T-helper 2 cell treated with Interferon-gamma antibody and Interleukin-4, amounts not matched to agents 5 μg/mL and 100 μg/mL, for 36 hours (primary cell): ENCODE measurements at regions not wholly inside any gene's neighbourhood (a gene's known extent, or its start where the extent isn't known, plus 50 kb on each side); places are given as distances from the start of the nearest gene placed in this dataset.

ENCODE experiments used
- DNase-seq: peaks from one replicate; pipeline ENCODE4 v3.0.0; 2021; ENCODE audit warnings: low spot score
- H3K27ac Mint-ChIP-seq: one replicate; pipeline ENCODE4 v1.8.0; 2021; ENCODE audit warnings: mild to moderate bottlenecking, mixed read lengths
- H3K27me3 Mint-ChIP-seq: one replicate; pipeline ENCODE4 v1.8.0; 2021; ENCODE audit warnings: low read depth, mixed read lengths
- H3K36me3 Mint-ChIP-seq: one replicate; pipeline ENCODE4 v1.8.0; 2021; ENCODE audit warnings: low read depth, mixed read lengths
- H3K4me1 Mint-ChIP-seq: one replicate; pipeline ENCODE4 v1.8.0; 2021; ENCODE audit warnings: low read depth, mixed read lengths
- H3K4me3 Mint-ChIP-seq: one replicate; pipeline ENCODE4 v1.8.0; 2022; ENCODE audit warnings: mild to moderate bottlenecking, moderate library complexity, mixed read lengths
- H3K9me3 Mint-ChIP-seq: one replicate; pipeline ENCODE4 v1.8.0; 2021; ENCODE audit warnings: mixed read lengths

GRCh38 chr5:158559643-158560042 is 540.1 kb downstream of the EBF1 start:
- no peak for DNase-seq
- Mint-ChIP-seq H3K4me1 (no peaks in the 10 kb centered on the region), H3K27me3 (no peaks in the 10 kb centered on the region), H3K4me3 (no peak overlapping the region), H3K27ac (no peak overlapping the region), H3K9me3 (no peaks in the 10 kb centered on the region), H3K36me3 (no peaks in the 10 kb centered on the region)

GRCh38 chr5:158559066-158559465 is 540.6 kb downstream of the EBF1 start:
- DNase-seq, result no peak
- no peaks in the 10 kb centered on the region for H3K27me3 Mint-ChIP-seq
- H3K4me3 Mint-ChIP-seq, result no peak overlapping the region
- H3K27ac Mint-ChIP-seq, result no peak overlapping the region
- peaks cover 2% of the 10 kb centered on the region for H3K4me1 Mint-ChIP-seq
- no peaks in the 10 kb centered on the region for H3K9me3 Mint-ChIP-seq
- H3K36me3 Mint-ChIP-seq, result no peaks in the 10 kb centered on the region

DNA sequence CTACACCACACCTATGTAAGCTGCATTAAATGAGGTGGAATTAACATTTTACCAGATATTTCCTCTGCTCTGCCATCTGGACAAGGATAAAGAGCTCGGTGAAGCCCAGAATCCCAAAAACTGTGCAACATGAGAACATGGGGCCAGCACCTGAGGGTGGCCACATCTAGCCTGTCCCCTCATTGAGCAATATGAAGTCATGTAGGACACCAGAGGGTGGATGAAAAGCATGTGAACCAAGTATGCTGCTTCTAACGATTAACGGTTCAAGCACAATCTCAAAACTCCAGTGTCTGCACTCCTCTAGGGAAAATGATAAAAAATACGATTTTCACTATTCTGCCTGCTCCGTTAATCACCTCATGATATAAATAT is 545.8 kb downstream of the EBF1 start:
- Mint-ChIP-seq H3K36me3 (no peaks in the 10 kb centered on the region), H3K27ac (no peak overlapping the region), H3K27me3 (no peaks in the 10 kb centered on the region), H3K4me1 (peaks cover 2% of the 10 kb centered on the region), H3K9me3 (no peaks in the 10 kb centered on the region), H3K4me3 (no peak overlapping the region)
- no peak for DNase-seq

DNA sequence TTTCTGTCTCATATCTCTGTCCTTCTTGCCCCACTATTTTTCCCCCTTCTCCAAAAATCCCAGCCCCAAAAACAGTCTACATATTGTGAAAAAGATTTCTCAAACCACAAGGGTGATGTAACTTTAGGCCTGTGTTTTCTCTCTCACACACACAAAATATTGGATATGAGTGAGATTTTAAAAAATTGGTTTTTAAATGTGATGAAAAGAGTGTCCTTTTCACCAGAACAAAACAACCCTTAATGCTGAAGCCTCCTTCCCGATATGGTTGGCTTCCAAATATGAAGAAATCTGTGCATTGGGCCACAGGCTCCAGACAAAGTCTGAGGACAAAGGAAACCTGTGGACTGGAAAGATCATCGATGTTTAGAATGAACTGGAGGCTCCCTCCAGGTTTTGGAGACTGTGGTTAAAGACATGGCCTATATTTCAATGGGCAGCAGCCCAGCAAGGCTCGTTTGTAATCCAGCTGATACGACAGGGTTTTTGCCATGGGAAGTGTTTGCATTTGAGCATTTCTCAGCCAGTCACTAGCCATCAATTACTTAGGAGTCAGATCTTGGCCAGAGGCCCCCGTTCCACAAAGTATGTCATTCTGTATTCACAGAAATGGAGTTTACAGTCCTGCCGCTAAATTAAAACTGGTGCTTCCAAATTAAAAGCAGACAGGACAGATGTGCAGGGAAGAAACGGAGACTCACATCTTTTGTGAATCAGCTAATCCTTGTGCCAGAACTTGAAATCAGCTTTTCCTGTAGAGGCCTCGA is 546.3 kb downstream of the EBF1 start:
- peaks cover 2% of the 10 kb centered on the region for H3K4me1 Mint-ChIP-seq
- no peaks in the 10 kb centered on the region for H3K9me3 Mint-ChIP-seq
- H3K4me3 Mint-ChIP-seq, result no peak overlapping the region
- H3K36me3 Mint-ChIP-seq, result no peaks in the 10 kb centered on the region
- H3K27ac Mint-ChIP-seq, result no peak overlapping the region
- H3K27me3 Mint-ChIP-seq, result no peaks in the 10 kb centered on the region
- DNase-seq, result no peak

- Mint-ChIP-seq H3K9me3 (no peaks in the 10 kb centered on the region), H3K4me3 (no peak overlapping the region), H3K27me3 (no peaks in the 10 kb centered on the region), H3K27ac (no peak overlapping the region), H3K36me3 (no peaks in the 10 kb centered on the region), H3K4me1 (peaks cover 2% of the 10 kb centered on the region)
- no peak for DNase-seq
These were observed 547.5 kb downstream of the EBF1 start for GRCh38 chr5:158552241-158552640.

DNA sequence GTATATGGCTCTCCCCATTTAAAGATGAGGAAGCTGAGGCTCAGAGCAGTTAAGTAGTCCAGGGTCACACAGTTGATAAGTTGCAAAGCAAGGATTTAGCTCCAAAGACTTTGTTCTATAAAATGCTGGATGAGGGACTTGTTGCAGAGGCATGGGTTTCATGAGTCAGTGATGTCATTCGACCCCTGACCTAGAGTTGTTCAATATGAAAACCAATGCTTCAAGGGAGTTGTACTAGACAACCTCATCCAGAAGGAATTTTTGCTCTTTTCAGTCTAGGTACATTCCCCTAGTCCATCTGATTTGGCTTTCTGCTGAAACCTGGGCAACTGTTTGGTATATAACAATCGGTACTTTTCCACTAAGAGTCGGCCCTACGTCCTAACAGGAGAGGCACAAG is 550.4 kb downstream of the EBF1 start:
- Mint-ChIP-seq H3K4me3 (no peak overlapping the region), H3K27me3 (no peaks in the 10 kb centered on the region), H3K4me1 (no peaks in the 10 kb centered on the region), H3K9me3 (no peaks in the 10 kb centered on the region), H3K27ac (no peak overlapping the region), H3K36me3 (no peaks in the 10 kb centered on the region)
- no peak for DNase-seq

- no peaks in the 10 kb centered on the region for H3K4me1 Mint-ChIP-seq
- H3K27ac Mint-ChIP-seq, result no peak overlapping the region
- H3K27me3 Mint-ChIP-seq, result no peaks in the 10 kb centered on the region
- no peak for DNase-seq
- H3K9me3 Mint-ChIP-seq, result no peaks in the 10 kb centered on the region
- no peak overlapping the region for H3K4me3 Mint-ChIP-seq
- H3K36me3 Mint-ChIP-seq, result no peaks in the 10 kb centered on the region
These were observed 553.0 kb downstream of the EBF1 start for GRCh38 chr5:158546748-158547147.

DNA sequence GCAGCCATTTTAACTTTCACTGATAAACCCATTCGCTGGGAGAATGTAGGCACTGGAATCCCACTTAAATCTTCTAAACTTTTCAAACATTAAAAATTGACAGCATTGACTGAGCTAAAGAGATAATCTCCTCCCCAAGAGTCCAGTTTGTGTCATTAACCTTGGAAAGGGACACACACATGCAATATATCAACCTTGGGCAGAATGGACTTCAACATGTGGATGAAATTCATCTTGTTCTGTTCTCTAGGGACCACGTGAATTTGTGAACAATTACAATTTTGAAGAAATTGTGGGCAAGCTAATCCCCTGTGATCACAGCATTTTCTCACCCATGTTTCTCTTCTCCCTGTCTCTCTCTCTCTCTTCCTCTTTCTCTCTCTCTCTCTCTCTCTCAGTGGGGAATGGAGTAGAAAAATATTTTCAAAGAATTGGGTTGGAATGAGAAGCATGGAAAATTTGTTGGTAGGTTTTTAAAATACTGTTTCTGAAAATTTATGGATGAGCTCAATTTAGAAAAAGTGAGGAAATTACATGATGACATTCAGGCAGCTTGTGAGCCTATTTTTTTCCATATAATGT is 553.7 kb downstream of the EBF1 start:
- DNase-seq, result no peak
- H3K27me3 Mint-ChIP-seq, result no peaks in the 10 kb centered on the region
- no peaks in the 10 kb centered on the region for H3K4me1 Mint-ChIP-seq
- no peaks in the 10 kb centered on the region for H3K9me3 Mint-ChIP-seq
- H3K4me3 Mint-ChIP-seq, result no peak overlapping the region
- no peak overlapping the region for H3K27ac Mint-ChIP-seq
- no peaks in the 10 kb centered on the region for H3K36me3 Mint-ChIP-seq

GRCh38 chr5:158544388-158545339 is 555.1 kb downstream of the EBF1 start:
- H3K27ac Mint-ChIP-seq, result no peak overlapping the region
- H3K4me3 Mint-ChIP-seq, result no peak overlapping the region
- H3K4me1 Mint-ChIP-seq, result no peaks in the 10 kb centered on the region

DNA sequence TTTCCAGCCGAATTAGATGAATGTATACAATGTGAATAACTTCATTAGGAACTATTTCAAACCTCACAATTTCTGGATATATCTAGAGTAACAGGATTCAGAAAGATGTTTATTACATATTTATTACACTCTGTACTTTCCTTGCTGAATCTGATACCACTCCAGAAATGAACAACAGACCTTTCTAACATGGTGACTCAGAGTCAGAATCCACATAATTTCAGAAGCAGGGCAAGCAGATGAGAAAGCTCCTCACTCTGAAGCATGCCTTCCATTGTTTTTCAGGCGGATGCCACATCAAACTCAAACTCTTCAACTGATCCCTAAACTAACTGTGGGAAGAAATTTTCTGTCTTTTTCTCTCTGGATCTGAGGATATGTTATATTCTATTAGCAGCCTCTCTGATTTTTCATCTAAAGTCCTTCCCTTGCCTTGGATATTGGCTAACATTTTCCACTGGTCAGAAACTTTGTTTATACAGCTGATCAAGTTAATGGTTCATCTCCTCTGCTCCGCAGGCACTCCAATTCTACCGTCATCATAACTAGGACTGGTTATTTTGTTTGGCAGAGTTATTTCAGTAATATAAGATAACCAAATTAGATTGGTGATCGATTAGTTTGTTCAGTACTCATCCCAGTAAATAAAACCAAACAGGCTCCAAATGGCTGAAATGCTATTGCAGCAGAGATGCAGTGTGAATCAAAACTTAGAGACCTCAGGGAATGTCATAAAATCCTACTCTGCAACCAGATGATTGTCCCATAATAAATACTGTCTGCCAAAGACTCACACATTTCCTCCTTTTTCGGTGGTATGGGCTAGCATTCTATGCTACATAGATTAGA is 556.0 kb downstream of the EBF1 start:
- Mint-ChIP-seq H3K9me3 (no peaks in the 10 kb centered on the region), H3K27me3 (peaks cover 3% of the 10 kb centered on the region), H3K27ac (no peak overlapping the region), H3K36me3 (no peaks in the 10 kb centered on the region), H3K4me1 (no peaks in the 10 kb centered on the region), H3K4me3 (no peak overlapping the region)
- DNase-seq, result peak; percentile 4

More at GRCh38 chr5:158544388-158545339, 555.1 kb downstream of the EBF1 start:
- H3K9me3 Mint-ChIP-seq, result no peaks in the 10 kb centered on the region
- no peak for DNase-seq
- no peaks in the 10 kb centered on the region for H3K27me3 Mint-ChIP-seq
- no peaks in the 10 kb centered on the region for H3K36me3 Mint-ChIP-seq

DNA sequence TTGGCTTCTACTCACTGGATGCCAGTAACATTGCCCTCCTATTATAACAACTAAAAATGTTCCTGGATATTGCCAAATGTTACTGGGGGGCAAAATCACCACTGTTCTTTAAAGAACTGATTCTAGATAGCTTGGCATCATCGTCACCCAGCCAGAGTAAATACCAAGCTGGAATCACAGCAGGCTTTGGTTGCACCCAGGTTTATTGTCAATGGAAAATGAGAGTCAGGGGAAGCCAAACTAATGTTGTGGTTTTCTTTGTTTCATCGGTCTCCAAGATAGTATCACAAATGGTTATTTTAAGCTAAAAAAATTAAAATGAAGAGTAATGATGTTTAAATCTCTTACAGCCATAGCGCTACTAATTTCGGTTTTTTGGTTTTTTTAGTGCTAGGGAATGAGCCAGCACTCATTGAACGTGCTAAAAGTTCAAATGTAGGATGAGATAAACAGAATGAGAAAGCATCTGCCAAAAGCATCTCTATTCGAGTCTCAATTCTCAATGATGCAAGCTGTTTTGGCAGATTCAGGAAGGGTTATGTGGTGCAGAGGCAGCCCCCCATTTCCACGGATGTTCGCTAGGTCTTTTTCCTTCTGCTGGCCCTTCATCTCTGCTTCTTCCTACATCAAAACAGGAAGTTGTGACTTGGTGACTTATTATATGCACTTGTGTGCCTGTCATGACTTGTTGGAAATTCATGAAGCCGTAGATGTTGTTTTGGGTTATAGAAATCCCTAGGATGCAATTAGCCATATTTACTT is 558.0 kb downstream of the EBF1 start:
- Mint-ChIP-seq H3K27ac (no peak overlapping the region), H3K9me3 (no peaks in the 10 kb centered on the region), H3K4me1 (no peaks in the 10 kb centered on the region), H3K27me3 (peaks cover 7% of the 10 kb centered on the region), H3K4me3 (no peak overlapping the region), H3K36me3 (no peaks in the 10 kb centered on the region)
- no peak for DNase-seq

DNA sequence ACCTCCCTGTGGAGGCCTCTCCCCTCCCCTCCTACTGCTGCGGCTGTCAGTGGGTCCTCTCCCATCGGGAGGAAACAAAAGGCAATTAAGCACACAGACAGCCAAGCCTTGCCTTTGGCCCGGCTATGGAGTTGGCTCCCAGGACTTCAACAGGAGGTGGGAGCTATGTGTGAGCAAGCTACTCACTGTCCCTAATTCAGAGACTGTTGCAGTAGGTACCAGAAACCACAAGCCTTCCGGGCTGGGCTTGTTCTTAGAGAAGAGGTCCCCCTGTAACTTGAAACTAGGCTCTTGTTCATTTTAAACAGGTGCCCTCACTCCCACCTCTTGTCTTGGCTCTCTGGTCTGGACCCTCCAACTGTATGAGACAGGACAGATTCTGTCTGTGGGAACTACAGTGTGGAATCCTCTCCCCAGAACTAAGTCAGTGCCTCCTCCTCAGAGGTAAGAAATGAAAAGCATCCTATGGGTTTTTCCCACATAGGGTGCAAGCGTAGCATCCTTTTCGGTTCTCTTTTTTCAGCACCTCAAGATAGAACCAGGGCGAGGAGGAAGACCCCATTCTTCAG is 561.1 kb downstream of the EBF1 start:
- Mint-ChIP-seq H3K4me3 (no peak overlapping the region), H3K4me1 (no peaks in the 10 kb centered on the region), H3K9me3 (no peaks in the 10 kb centered on the region), H3K27me3 (peaks cover 11% of the 10 kb centered on the region), H3K27ac (no peak overlapping the region), H3K36me3 (no peaks in the 10 kb centered on the region)
- no peak for DNase-seq

- Mint-ChIP-seq H3K36me3 (no peaks in the 10 kb centered on the region), H3K27me3 (peaks cover 11% of the 10 kb centered on the region), H3K9me3 (no peaks in the 10 kb centered on the region), H3K4me3 (no peak overlapping the region), H3K27ac (no peak overlapping the region), H3K4me1 (no peaks in the 10 kb centered on the region)
- no peak for DNase-seq
These were observed 562.4 kb downstream of the EBF1 start for GRCh38 chr5:158537366-158537765.
